ENCODE measurements at regions not wholly inside any gene's neighbourhood (a gene's known extent, or its start where the extent isn't known, plus 50 kb on each side); places are given as distances from the start of the nearest gene placed in this dataset.
A peak's percentile ranks its signal among the peaks of the same experiment; 100 is the strongest.

DNA sequence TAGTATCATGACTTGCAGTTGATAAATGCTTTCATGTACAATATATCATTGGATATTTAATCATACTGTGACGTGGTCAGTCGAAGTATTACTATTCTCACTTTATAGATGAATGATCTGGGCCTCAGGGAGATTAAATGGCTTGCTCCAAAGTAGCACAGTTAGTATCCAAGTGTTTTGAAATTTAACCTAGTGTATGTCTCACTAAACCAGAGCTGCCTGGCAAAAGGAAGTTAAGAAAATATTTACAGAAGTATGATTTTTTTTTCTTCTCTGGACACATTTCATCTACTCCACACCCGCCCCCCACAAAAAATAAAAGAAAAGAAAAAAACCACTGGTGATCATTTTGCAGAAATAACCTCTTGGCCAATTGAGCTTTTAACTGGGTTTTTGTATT, 71.9 kb upstream of the CXADR start:
- DNase-seq, result no peak

DNA sequence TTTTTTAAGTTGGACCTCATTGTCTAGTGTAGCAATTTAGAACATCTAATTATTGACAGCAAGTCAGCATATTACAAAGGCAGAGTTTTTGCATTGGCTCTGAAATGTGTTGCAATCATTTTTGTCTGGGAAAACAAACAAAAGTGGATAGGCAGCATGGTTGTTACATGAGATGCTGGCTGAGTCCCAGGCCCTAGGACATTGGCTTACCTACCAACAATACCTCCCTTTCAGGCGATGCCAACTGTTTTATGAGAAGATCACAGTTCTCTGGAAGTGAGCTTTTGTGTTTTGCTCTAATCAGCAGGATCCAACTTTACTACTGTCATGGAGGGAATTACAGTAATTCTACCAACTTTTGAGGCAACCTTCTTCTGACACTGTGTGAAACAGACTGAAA, 71.5 kb upstream of the CXADR start:
- no peak for DNase-seq

DNA sequence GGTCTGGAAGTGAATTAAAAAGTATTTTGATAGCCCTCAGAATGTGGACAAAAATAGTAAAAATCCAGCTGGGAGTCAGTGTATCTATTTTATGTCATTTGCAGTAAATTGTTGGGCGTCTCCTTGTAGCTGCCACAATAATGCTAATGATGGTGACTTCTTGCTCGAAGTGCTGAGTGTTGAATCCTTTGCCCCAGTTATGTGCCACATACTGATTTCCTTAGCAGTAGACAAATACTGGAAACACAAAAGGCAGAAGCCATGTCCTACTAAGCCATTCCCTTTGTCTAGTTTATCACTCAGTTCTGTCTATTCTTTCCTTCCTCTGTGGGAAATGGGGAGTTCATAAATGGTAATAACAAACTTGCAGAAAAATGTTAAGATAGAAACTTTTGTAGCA, 70.7 kb upstream of the CXADR start:
- DNase-seq, result no peak

DNA sequence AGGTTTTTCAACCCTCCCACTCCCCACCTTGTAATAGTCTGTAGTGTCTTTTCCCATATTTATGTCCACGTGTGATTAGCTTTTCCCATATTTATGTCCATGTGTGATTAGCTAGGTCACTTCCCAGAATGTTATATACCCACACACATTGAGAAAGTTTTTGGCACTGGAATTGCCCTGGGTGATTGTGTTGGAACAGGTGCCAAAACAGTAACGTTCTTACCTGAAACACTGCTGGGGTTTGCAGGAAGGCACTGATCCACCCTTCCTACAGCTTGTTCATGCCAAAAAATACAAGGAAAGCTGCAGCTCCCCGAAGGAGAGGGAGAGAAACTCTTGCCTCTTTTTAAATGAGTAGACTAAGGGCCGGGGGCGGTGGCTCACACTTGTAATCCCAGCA, 68.0 kb upstream of the CXADR start:
- no peak for DNase-seq

DNA sequence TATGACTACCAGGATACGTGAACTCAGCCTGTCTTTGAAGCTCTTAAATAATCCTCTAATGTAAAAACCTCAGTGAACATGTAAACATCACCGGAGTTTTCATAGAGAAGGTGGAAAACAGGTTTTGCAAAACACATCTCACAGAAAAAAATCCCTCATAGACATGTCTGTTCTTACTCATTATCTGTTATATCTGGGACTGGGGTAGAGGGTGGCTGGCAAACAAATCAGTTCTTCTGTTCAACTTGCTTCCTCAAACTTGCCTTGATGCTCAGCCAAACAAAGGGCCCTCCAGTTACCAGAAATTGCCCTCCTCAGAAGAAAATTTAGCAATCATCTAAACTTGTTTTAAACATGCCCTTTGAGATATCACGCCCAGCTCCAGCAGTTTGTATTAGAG, 66.1 kb upstream of the CXADR start:
- no peak for DNase-seq

DNA sequence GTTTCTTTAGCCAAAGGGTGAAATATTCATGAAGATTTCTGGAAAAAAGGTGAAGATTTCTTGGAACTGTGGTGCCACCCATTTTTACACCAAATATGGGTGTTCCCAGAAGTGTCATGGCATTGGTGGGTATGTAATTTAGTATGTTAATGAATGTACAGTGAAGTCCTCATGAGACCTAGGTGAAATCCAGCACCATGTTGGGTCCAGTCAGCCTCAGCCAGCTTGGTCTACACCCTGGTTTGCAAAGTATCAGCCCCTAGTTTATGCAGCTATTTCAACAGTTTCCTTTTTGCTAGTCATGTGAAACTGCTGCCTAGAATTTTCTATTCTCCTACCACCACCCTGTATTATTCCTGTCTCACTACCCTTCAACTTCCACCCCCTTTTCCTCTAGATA, 63.1 kb upstream of the CXADR start:
- no peak for DNase-seq

DNA sequence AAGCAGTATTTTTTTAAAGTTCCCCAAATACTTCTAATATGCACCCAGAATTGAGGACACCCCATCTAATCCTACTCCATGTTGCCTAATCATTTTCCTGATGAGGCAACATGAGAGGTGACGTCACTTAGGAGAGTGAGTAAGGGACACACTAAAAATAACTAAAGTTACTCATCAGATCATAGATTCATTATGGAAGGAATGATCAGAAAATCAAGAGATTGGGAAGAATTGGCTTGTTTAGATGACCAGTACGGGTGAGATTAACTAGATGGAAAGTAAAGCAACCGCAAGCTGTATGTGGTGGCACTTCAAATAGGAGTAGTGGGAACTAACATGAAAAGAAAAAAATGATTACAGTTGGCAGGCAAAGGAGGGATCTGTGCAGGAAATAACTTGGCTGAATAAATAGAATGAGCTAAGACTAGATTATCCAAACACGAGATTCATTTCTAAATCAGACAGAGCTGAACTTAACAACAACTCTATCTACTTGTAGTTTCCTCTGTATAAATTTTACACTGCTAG, 61.4 kb upstream of the CXADR start:
- DNase-seq, result no peak

DNA sequence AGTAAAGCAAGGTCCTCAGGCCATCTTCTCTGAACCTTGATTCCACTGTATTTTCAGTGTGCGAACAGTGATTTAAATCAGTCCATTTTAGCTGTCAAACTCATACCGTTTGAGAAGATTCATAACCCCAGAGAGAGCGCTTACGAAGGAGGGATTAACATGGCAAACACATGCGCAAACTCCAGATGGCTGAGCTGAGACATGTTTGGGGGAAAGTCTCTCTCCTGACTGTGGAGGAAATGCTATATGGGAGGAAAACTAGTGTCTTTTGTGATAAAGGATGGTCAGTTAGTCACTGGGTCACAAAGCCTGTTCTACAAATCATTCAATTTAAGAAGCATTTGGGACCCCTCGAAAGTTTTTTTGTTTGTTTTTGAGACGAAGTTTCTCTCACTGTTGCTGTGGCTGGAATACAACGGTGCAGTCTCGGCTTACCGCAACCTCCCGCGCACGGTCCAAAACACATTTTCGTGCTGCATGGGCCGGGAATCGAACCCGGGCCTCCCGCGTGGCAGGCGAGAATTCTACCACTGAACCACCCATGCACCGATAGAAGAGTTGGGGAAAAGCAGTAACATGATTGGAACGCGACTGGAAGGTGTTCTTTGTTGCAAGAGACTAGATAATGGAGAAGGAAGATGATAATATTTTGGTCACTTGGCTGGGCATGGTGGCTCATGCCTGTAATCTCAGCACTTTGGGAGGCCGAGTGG, 58.4 kb upstream of the CXADR start:
- DNase-seq, result peak in 1 of 4 experiments; percentile 8

DNA sequence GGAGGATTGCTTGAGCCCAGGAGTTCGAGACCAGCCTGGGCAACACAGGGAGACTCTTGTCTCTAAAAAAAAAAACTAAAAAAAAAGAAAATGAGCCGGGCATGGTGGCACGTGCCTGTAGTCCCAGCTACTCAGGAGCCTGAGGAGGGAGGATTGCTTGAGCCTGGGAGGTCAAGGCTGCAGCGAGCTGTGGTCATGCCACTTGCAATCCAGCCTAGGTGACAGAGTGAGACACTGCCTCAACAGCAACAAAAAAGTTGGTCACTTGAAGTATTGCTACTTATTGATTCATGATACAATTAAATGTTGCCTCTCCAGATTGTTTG, 57.9 kb upstream of the CXADR start:
- DNase-seq, result no peak

DNA sequence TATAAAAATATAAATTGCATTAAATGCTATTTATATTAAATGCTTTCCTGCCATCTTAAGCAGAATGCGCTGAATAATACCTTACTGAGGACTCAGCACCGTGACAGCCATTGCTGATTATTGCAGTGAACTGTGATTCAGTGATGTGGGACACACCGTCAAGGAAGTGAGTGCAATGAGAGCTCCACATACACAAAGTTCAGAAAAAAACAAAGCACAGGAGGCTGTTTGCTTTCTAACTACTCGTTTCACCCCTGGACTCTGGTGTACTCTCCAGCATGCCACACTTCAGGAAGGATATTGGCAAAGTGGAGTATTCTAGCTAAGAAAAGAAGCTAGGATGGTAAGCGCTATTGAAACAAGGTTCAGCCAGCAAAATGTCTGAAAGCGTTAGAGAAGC, 57.4 kb upstream of the CXADR start:
- no peak for DNase-seq

DNA sequence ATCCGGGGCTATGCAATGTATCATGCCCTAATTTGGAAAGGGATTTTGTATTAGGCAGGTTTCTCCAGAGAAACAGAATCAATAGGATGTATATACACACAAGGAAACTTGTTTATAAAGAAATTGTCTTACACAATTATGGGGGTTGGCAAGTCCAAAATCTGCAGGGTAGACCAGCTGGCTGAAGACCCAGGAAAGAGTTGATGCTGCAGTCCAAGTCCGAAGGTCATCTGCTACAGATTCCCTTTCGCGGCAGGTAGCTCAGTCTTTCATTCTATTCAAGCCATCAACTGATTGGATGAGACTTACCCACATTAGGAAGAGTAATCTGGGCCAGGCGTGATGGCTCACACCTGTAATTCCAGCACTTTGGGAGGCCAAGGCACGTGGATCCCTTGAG, 54.6 kb upstream of the CXADR start:
- no peak for DNase-seq

DNA sequence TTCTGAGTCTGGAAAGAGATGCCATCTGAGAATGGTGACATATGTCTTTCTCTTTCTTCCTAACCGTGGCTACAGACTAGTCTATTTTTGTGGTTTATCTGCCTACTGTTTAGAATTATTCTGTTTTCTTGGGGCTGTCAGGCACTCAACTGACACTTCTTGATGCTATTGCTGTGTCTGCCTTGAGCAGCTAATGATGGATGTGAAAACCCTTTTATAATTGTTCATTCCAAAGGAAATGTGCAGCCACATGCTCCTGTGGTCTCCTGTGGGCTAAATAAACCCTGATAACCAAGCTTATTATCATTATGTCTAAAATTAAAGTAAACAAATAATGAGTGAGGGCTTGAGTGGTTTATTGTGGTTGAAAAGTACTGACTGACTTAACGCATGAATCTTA, 52.7 kb upstream of the CXADR start:
- DNase-seq, result no peak

DNA sequence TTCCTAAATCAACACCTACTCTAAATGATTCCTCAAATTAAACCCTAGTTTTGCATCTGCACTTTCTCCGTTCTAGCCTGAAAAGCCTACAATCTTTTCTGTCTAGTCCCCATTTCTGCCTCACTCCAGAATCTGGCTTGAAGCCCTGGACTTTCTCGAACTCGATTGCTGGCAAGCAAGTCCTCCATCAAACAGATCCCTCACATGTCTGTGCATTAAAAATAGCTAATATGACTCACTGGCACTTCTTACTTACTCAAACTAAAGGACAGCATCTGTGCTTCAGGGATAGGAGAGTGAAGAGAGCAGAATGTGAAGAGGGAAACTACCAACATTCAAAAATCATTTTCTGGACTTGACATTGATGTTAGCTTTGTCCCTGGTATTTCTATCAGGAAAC, 51.8 kb upstream of the CXADR start:
- no peak for DNase-seq

DNA sequence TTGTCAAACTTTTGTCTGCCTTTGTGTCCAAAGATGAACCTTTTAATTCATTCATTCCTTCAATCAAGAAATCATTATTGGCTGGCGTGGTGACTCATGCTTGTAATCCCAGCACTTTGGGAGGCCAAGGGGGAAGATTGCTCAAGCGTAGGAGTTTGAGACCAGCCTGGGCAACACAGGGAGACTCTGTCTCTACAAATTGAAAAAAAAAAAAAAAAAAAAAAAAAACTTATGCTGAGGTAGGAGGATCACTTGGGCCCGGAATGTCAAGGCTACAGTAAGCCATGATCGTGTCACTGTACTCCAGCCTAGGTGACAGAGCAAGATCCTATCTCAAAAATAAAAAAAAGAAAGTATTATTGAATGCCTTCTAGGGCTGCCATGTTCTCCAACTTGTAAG, 51.3 kb upstream of the CXADR start:
- no peak for DNase-seq

DNA sequence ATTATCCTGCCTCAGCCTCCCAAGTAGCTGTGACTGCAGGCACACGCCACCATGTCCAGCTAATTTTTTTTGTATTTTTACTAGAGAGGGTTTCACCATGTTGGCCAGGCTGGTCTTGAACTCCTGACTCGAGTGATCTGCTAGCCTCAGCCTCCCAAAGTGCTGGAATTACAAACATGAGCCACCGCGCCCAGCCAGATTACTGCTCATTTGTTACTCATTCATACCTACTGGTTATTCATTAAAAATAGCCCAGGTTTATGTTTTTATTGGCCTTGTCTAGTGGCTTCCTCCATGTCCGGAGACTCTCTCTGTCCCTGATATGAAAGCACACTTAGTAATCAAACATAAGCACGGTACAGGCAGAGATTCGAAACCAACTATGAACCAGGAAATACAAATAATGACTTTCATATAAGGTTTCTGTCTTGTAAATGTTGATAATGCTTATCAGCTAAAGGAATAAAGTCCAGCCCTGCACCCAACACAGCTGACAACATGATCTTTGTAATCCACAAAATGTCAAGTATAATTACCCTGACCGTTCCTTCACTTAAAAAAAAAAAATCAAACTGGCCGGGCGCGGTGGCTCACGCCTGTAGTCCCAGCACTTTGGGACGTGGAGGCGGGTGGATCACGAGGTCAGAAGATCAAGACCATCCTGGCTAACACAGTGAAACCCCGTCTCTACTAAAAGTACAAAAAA, 50.4 kb upstream of the CXADR start:
- DNase-seq, result no peak
